Gastrocnemius medialis (tissue), 4 donors: ENCODE measurements at regions not wholly inside any gene's neighbourhood (a gene's known extent, or its start where the extent isn't known, plus 50 kb on each side); places are given as distances from the start of the nearest gene placed in this dataset.

Source experiments
- POLR2A ChIP-seq, 2 donors: fragments of 450-650 bp; IDR thresholded peaks; one replicate each; pipeline ENCODE4 v1.6.1; 2017; ENCODE audit warnings: antibody characterized with exemption in 2 of 2, mild to moderate bottlenecking in 2 of 2, moderate library complexity in 2 of 2
- TF ChIP-seq, protein P1 (sequence below), 5 experiments: fragments of 450-650 bp in 3 of 5; fragments of 200-600 bp in 2 of 5; sonication (generic) in 2 of 5; IDR thresholded peaks in 4 of 5; conservative IDR thresholded peaks in 1 of 5; 1 replicate in 4 of 5; 2 replicates in 1 of 5; pipeline ENCODE4 v1.5.1; 2016 to 2019; ENCODE audit warnings: antibody characterized with exemption in 5 of 5, mild to moderate bottlenecking in 3 of 5, moderate library complexity in 3 of 5

DNA sequence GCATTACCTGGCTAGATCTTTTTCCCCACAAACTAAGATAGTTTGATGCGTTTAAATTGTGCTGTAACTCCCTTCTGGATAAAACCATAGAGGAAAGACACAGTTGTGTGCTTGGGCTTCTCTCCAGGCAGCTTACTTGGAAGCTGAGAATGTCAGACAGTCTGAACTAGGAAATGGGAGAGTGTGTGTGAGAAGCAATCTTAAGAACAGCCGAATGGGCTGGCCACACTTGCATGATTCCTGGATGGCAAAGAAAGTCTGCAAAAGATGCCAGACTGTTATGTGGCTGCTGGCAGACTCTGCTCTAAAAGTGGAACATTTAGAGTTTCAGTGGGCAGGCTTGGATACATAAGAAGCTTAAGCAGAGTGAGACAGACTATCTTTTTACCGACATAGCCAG, 384.3 kb upstream of the PSMD7 start:
- TF ChIP-seq, protein P1, sequence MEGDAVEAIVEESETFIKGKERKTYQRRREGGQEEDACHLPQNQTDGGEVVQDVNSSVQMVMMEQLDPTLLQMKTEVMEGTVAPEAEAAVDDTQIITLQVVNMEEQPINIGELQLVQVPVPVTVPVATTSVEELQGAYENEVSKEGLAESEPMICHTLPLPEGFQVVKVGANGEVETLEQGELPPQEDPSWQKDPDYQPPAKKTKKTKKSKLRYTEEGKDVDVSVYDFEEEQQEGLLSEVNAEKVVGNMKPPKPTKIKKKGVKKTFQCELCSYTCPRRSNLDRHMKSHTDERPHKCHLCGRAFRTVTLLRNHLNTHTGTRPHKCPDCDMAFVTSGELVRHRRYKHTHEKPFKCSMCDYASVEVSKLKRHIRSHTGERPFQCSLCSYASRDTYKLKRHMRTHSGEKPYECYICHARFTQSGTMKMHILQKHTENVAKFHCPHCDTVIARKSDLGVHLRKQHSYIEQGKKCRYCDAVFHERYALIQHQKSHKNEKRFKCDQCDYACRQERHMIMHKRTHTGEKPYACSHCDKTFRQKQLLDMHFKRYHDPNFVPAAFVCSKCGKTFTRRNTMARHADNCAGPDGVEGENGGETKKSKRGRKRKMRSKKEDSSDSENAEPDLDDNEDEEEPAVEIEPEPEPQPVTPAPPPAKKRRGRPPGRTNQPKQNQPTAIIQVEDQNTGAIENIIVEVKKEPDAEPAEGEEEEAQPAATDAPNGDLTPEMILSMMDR (IDR thresholded peaks at IDR 0.05 in 4 of 5, conservative IDR thresholded peaks at IDR 0.05 in 1 of 5), result no peak
- no peak for TF ChIP-seq POLR2A (IDR thresholded peaks at IDR 0.05)
